SK-N-SH treated with all-trans-retinoic acid at 6 μM for 48 hours (cell line): ENCODE measurements at regions not wholly inside any gene's neighbourhood (a gene's known extent, or its start where the extent isn't known, plus 50 kb on each side); places are given as distances from the start of the nearest gene placed in this dataset.

ENCODE experiments used
- ATAC-seq: fragments of 200-7000 bp; cut with Tn5 transposase; 3 replicates; pipeline ENCODE4 v1.9.1; 2020; ENCODE audit warnings: mild to moderate bottlenecking, moderate library complexity
- ARNTL ChIP-seq: fragments of 450-650 bp; formaldehyde crosslinking; IDR thresholded peaks from 2 replicates; pipeline ENCODE4 v1.5.0; 2020; ENCODE audit warnings: low read depth, mild to moderate bottlenecking, moderate library complexity, borderline replicate concordance
- BACH2 ChIP-seq: fragments of 250-450 bp; sonication (Bioruptor Pico); IDR thresholded peaks from 2 replicates; pipeline ENCODE4 v1.9.0; 2021; ENCODE audit warnings: mild to moderate bottlenecking, borderline replicate concordance
- CSDC2 ChIP-seq: fragments of 250-450 bp; sonication (Bioruptor Pico); IDR thresholded peaks from 2 replicates; pipeline ENCODE4 v1.5.0; 2020; ENCODE audit warnings: mild to moderate bottlenecking, moderate library complexity
- ESRRG ChIP-seq: fragments of 250-450 bp; sonication (Bioruptor Pico); IDR thresholded peaks from 2 replicates; pipeline ENCODE4 v1.6.1; 2021; ENCODE audit warnings: mild to moderate bottlenecking
- GLIS3 ChIP-seq: fragments of 250-450 bp; sonication (Bioruptor Pico); IDR thresholded peaks from 2 replicates; pipeline ENCODE4 v1.5.0; 2020; ENCODE audit warnings: mild to moderate bottlenecking, moderate library complexity
- ISL1 ChIP-seq: fragments of 250-450 bp; sonication (Bioruptor Pico); IDR thresholded peaks from 2 replicates; pipeline ENCODE4 v2.1.2; 2022; ENCODE audit warnings: mild to moderate bottlenecking, moderate library complexity
- OSR1 ChIP-seq: fragments of 250-450 bp; sonication (Bioruptor Pico); IDR thresholded peaks from 2 replicates; pipeline ENCODE4 v1.8.0; 2022; ENCODE audit warnings: moderate library complexity, mild to moderate bottlenecking, inconsistent platforms
- PPARA ChIP-seq: fragments of 250-450 bp; sonication (Bioruptor Pico); IDR thresholded peaks from 2 replicates; pipeline ENCODE4 v1.5.0; 2020; ENCODE audit warnings: mild to moderate bottlenecking, borderline replicate concordance
- RARB ChIP-seq: fragments of 250-450 bp; sonication (Bioruptor Pico); IDR thresholded peaks from 2 replicates; pipeline ENCODE4 v1.8.0; 2021; ENCODE audit warnings: mild to moderate bottlenecking, moderate library complexity
- SNAI2 ChIP-seq: fragments of 250-450 bp; sonication (Bioruptor Pico); IDR thresholded peaks from 2 replicates; pipeline ENCODE4 v1.5.0; 2020; ENCODE audit warnings: mild to moderate bottlenecking, moderate library complexity
- TCF4 ChIP-seq: fragments of 250-450 bp; sonication (Bioruptor Pico); IDR thresholded peaks from 2 replicates; pipeline ENCODE4 v1.8.0; 2021; ENCODE audit warnings: mild to moderate bottlenecking, moderate library complexity, borderline replicate concordance
- TOX ChIP-seq: fragments of 250-450 bp; sonication (Bioruptor Pico); IDR thresholded peaks from 2 replicates; pipeline ENCODE4 v1.8.0; 2021; ENCODE audit warnings: mild to moderate bottlenecking, moderate library complexity, borderline replicate concordance
- ZC3H10 ChIP-seq: fragments of 250-450 bp; sonication (Bioruptor Pico); IDR thresholded peaks from 2 replicates; pipeline ENCODE4 v1.5.1; 2021; ENCODE audit warnings: mild to moderate bottlenecking, moderate library complexity
- ZFP3 ChIP-seq: fragments of 250-450 bp; sonication (Bioruptor Pico); IDR thresholded peaks from 2 replicates; pipeline ENCODE4 v1.5.0; 2020; ENCODE audit warnings: mild to moderate bottlenecking, moderate library complexity
- ZFP30 ChIP-seq: fragments of 450-650 bp; formaldehyde crosslinking; IDR thresholded peaks from 2 replicates; pipeline ENCODE4 v1.5.0; 2022; ENCODE audit warnings: mild to moderate bottlenecking, moderate library complexity
- ZNF565 ChIP-seq: fragments of 450-650 bp; formaldehyde crosslinking; conservative IDR thresholded peaks from 2 replicates; pipeline ENCODE4 v1.5.0; 2020; ENCODE audit warnings: low read depth, mild to moderate bottlenecking, moderate library complexity
- ZNF70 ChIP-seq: fragments of 450-650 bp; formaldehyde crosslinking; IDR thresholded peaks from 2 replicates; pipeline ENCODE4 v1.5.0; 2020; ENCODE audit warnings: mild to moderate bottlenecking, moderate library complexity
- ZNF8 ChIP-seq: fragments of 450-650 bp; formaldehyde crosslinking; IDR thresholded peaks from 2 replicates; pipeline ENCODE4 v1.5.0; 2020; ENCODE audit warnings: mild to moderate bottlenecking, moderate library complexity
- TF ChIP-seq, protein P1 (sequence below): fragments of 250-450 bp; sonication (Bioruptor Pico); IDR thresholded peaks from 2 replicates; pipeline ENCODE4 v1.8.0; 2020; ENCODE audit warnings: mild to moderate bottlenecking, moderate library complexity, borderline replicate concordance
- TF ChIP-seq, protein P2 (sequence below): fragments of 250-450 bp; sonication (Bioruptor Pico); IDR thresholded peaks from 2 replicates; pipeline ENCODE4 v1.5.1; 2021; ENCODE audit warnings: mild to moderate bottlenecking, moderate library complexity
- TF ChIP-seq, protein P3 (sequence below): fragments of 250-450 bp; sonication (Bioruptor Pico); IDR thresholded peaks from 2 replicates; pipeline ENCODE4 v1.8.0; 2021; ENCODE audit warnings: low read depth, mild to moderate bottlenecking, moderate library complexity, borderline replicate concordance
- TF ChIP-seq, protein P4 (sequence below): fragments of 250-450 bp; sonication (Bioruptor Pico); IDR thresholded peaks from 2 replicates; pipeline ENCODE4 v1.5.0; 2020; ENCODE audit warnings: mild to moderate bottlenecking, moderate library complexity
- TF ChIP-seq, protein P5 (sequence below): fragments of 250-450 bp; sonication (Bioruptor Pico); IDR thresholded peaks from 2 replicates; pipeline ENCODE4 v1.5.1; 2020; ENCODE audit warnings: low read depth, mild to moderate bottlenecking, moderate library complexity

DNA sequence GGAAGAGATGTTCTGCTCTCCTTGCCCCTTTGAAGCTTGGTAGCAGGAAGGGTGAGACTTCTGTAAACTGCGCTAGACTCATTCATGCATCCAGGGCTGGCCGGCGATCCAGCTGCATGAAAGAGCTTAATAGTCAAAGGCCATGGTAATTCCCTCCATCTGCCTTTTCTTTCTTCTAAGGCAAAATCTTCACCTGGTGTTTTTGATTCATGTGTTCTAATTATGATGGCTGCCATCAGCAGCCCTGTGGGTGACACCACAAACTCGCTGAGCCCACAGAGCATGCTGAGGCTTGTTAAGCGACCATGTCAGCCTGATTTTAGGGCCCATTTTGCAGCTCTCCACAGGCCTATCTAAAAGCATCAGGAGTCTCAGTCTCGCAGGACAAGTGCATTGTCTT, 450.1 kb upstream of the TENM3 start:
- no peak for ATAC-seq
- TF ChIP-seq ZNF70 (CRISPR knock-in tag) (no peak), TOX (CRISPR knock-in tag) (no peak), ZNF8 (CRISPR knock-in tag) (no peak), ISL1 (no peak), TCF4 (CRISPR knock-in tag) (no peak), ZC3H10 (no peak), OSR1 (CRISPR knock-in tag) (no peak), ZFP3 (CRISPR knock-in tag) (no peak)

DNA sequence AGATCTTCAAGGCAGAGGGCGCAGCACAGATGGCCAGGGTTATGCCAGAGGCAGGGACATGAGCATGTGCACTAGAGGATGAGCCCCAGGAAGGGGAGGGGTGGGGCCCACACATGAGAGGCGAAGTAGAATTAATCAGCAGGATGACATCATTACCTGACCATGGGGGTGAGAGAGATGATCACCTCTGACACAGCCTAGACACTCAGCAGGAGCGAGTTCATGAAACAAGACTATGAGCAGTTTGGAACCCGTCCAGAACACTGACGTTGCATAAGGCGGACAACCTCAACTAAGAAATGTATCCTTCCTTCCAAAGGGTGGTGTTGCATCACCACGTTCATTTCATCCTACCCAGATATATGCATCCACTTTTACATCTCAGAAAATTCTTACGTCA, 446.7 kb upstream of the TENM3 start:
- TF ChIP-seq TOX (CRISPR knock-in tag) (no peak), GLIS3 (CRISPR knock-in tag) (no peak), ZFP30 (CRISPR knock-in tag) (no peak), BACH2 (CRISPR knock-in tag) (no peak), ARNTL (CRISPR knock-in tag) (no peak), ZC3H10 (no peak), CSDC2 (no peak), OSR1 (CRISPR knock-in tag) (no peak), SNAI2 (CRISPR knock-in tag) (no peak), ZNF70 (CRISPR knock-in tag) (no peak), PPARA (CRISPR knock-in tag) (no peak), ZFP3 (CRISPR knock-in tag) (no peak)
- TF ChIP-seq, protein P1, sequence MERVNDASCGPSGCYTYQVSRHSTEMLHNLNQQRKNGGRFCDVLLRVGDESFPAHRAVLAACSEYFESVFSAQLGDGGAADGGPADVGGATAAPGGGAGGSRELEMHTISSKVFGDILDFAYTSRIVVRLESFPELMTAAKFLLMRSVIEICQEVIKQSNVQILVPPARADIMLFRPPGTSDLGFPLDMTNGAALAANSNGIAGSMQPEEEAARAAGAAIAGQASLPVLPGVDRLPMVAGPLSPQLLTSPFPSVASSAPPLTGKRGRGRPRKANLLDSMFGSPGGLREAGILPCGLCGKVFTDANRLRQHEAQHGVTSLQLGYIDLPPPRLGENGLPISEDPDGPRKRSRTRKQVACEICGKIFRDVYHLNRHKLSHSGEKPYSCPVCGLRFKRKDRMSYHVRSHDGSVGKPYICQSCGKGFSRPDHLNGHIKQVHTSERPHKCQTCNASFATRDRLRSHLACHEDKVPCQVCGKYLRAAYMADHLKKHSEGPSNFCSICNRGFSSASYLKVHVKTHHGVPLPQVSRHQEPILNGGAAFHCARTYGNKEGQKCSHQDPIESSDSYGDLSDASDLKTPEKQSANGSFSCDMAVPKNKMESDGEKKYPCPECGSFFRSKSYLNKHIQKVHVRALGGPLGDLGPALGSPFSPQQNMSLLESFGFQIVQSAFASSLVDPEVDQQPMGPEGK (CRISPR knock-in tag): no peak
- TF ChIP-seq, protein P2, sequence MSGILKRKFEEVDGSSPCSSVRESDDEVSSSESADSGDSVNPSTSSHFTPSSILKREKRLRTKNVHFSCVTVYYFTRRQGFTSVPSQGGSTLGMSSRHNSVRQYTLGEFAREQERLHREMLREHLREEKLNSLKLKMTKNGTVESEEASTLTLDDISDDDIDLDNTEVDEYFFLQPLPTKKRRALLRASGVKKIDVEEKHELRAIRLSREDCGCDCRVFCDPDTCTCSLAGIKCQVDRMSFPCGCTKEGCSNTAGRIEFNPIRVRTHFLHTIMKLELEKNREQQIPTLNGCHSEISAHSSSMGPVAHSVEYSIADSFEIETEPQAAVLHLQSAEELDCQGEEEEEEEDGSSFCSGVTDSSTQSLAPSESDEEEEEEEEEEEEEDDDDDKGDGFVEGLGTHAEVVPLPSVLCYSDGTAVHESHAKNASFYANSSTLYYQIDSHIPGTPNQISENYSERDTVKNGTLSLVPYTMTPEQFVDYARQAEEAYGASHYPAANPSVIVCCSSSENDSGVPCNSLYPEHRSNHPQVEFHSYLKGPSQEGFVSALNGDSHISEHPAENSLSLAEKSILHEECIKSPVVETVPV (CRISPR knock-in tag): no peak
- TF ChIP-seq, protein P3, sequence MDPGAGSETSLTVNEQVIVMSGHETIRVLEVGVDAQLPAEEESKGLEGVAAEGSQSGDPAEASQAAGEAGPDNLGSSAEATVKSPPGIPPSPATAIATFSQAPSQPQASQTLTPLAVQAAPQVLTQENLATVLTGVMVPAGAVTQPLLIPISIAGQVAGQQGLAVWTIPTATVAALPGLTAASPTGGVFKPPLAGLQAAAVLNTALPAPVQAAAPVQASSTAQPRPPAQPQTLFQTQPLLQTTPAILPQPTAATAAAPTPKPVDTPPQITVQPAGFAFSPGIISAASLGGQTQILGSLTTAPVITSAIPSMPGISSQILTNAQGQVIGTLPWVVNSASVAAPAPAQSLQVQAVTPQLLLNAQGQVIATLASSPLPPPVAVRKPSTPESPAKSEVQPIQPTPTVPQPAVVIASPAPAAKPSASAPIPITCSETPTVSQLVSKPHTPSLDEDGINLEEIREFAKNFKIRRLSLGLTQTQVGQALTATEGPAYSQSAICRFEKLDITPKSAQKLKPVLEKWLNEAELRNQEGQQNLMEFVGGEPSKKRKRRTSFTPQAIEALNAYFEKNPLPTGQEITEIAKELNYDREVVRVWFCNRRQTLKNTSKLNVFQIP (CRISPR knock-in tag): no peak
- no peak for ATAC-seq

DNA sequence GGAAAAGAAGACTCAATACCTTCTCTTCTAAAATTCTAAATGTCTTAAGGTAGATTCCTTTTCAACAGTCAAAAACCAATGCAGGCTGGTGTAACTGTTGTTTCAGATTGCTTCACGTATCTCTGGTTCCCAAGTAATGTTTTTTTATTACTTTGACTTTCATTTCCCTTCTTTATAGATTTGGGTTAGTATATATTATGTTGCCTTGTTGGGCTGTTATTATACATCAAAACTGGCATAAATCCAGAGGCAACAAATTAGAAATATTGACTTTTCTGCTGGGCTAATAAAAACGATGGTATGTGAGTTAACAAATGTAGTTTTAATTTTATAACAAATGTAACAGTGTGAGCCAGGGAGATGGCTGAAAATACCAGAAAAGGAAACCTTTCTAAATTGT, 444.7 kb upstream of the TENM3 start:
- TF ChIP-seq SNAI2 (CRISPR knock-in tag): no peak
- no peak for TF ChIP-seq TCF4 (CRISPR knock-in tag)
- TF ChIP-seq ZNF565: no peak
- TF ChIP-seq ZFP3 (CRISPR knock-in tag): no peak
- no peak for TF ChIP-seq ESRRG (CRISPR knock-in tag)
- TF ChIP-seq, protein P2 (CRISPR knock-in tag): no peak
- TF ChIP-seq BACH2 (CRISPR knock-in tag): no peak
- TF ChIP-seq, protein P3 (CRISPR knock-in tag): no peak
- TF ChIP-seq ZFP30 (CRISPR knock-in tag): no peak
- no peak for TF ChIP-seq ZNF70 (CRISPR knock-in tag)
- no peak for TF ChIP-seq RARB
- TF ChIP-seq ZNF8 (CRISPR knock-in tag): no peak
- no peak for TF ChIP-seq CSDC2
- TF ChIP-seq PPARA (CRISPR knock-in tag): no peak
- no peak for TF ChIP-seq TOX (CRISPR knock-in tag)
- no peak for TF ChIP-seq ARNTL (CRISPR knock-in tag)
- no peak for TF ChIP-seq ISL1
- TF ChIP-seq, protein P4, sequence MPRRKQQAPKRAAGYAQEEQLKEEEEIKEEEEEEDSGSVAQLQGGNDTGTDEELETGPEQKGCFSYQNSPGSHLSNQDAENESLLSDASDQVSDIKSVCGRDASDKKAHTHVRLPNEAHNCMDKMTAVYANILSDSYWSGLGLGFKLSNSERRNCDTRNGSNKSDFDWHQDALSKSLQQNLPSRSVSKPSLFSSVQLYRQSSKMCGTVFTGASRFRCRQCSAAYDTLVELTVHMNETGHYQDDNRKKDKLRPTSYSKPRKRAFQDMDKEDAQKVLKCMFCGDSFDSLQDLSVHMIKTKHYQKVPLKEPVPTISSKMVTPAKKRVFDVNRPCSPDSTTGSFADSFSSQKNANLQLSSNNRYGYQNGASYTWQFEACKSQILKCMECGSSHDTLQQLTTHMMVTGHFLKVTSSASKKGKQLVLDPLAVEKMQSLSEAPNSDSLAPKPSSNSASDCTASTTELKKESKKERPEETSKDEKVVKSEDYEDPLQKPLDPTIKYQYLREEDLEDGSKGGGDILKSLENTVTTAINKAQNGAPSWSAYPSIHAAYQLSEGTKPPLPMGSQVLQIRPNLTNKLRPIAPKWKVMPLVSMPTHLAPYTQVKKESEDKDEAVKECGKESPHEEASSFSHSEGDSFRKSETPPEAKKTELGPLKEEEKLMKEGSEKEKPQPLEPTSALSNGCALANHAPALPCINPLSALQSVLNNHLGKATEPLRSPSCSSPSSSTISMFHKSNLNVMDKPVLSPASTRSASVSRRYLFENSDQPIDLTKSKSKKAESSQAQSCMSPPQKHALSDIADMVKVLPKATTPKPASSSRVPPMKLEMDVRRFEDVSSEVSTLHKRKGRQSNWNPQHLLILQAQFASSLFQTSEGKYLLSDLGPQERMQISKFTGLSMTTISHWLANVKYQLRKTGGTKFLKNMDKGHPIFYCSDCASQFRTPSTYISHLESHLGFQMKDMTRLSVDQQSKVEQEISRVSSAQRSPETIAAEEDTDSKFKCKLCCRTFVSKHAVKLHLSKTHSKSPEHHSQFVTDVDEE (CRISPR knock-in tag): no peak
- TF ChIP-seq, protein P5, sequence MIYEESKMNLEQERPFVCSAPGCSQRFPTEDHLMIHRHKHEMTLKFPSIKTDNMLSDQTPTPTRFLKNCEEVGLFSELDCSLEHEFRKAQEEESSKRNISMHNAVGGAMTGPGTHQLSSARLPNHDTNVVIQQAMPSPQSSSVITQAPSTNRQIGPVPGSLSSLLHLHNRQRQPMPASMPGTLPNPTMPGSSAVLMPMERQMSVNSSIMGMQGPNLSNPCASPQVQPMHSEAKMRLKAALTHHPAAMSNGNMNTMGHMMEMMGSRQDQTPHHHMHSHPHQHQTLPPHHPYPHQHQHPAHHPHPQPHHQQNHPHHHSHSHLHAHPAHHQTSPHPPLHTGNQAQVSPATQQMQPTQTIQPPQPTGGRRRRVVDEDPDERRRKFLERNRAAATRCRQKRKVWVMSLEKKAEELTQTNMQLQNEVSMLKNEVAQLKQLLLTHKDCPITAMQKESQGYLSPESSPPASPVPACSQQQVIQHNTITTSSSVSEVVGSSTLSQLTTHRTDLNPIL (CRISPR knock-in tag): no peak
- TF ChIP-seq, all 23 proteins: peak for 0
- ATAC-seq: no peak
